ENCODE measurements at regions not wholly inside any gene's neighbourhood (a gene's known extent, or its start where the extent isn't known, plus 50 kb on each side); places are given as distances from the start of the nearest gene placed in this dataset.

DNA sequence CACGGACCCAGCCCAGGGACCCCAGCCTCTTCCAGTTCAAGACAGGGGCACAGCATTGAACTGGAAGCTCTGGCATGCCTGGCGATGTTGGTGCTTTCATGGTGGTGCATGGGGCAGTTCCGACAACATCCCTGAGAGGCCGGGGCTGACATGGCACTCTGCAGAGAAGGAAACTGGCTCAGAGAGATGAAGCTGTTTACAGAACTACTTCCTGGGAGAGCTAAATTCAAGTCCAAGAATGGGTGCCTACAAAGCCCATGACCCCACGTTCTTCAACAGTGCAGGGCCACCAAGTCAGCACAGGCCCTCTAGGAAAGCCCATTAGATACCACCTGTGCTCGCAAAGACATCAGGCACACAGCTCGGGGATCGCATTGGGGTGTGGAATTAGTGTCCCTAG lies 470.9 kb upstream of the MGMT start:
- H3K4me1 ChIP-seq (ENCODE audit: insufficient read depth, low read length, severe bottlenecking): no peaks in the 10 kb centered on the region
- H3K27ac ChIP-seq (ENCODE audit: low read depth, low read length, poor library complexity, severe bottlenecking): no peak overlapping the region
- H3K9ac ChIP-seq (ENCODE audit: low read length): no peak overlapping the region
- H3K4me3 ChIP-seq (ENCODE audit: low read depth, low read length, poor library complexity, severe bottlenecking): no peak overlapping the region
- H2AFZ ChIP-seq (ENCODE audit: low read length): no peak overlapping the region
- H3K4me2 ChIP-seq (ENCODE audit: low read length): no peak overlapping the region
- H3F3A ChIP-seq (ENCODE audit: insufficient read depth, low read length): no peaks in the 10 kb centered on the region
- H3K27me3 ChIP-seq (ENCODE audit: insufficient read depth, low read length): no peaks in the 10 kb centered on the region; the same call in 1 of the 2 replicates
- no peaks in the 10 kb centered on the region for H3K9me3 ChIP-seq (ENCODE audit: low read length)
- H3K79me2 ChIP-seq (ENCODE audit: insufficient read depth, low read length): no peaks in the 10 kb centered on the region
- H3K9me2 ChIP-seq (ENCODE audit: low read depth, low read length): no peaks in the 10 kb centered on the region
- no peaks in the 10 kb centered on the region for H3K36me3 ChIP-seq (ENCODE audit: insufficient read depth, low read length)
- TF ChIP-seq EZH2 (IDR thresholded peaks at IDR 0.05; ENCODE audit: borderline replicate concordance, low read length): no peak
- TF ChIP-seq, protein P1, sequence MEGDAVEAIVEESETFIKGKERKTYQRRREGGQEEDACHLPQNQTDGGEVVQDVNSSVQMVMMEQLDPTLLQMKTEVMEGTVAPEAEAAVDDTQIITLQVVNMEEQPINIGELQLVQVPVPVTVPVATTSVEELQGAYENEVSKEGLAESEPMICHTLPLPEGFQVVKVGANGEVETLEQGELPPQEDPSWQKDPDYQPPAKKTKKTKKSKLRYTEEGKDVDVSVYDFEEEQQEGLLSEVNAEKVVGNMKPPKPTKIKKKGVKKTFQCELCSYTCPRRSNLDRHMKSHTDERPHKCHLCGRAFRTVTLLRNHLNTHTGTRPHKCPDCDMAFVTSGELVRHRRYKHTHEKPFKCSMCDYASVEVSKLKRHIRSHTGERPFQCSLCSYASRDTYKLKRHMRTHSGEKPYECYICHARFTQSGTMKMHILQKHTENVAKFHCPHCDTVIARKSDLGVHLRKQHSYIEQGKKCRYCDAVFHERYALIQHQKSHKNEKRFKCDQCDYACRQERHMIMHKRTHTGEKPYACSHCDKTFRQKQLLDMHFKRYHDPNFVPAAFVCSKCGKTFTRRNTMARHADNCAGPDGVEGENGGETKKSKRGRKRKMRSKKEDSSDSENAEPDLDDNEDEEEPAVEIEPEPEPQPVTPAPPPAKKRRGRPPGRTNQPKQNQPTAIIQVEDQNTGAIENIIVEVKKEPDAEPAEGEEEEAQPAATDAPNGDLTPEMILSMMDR (IDR thresholded peaks at IDR 0.05; ENCODE audit: low read length): no peak
- no peaks in the 10 kb centered on the region for H4K20me1 ChIP-seq (ENCODE audit: insufficient read depth, low read length)

DNA sequence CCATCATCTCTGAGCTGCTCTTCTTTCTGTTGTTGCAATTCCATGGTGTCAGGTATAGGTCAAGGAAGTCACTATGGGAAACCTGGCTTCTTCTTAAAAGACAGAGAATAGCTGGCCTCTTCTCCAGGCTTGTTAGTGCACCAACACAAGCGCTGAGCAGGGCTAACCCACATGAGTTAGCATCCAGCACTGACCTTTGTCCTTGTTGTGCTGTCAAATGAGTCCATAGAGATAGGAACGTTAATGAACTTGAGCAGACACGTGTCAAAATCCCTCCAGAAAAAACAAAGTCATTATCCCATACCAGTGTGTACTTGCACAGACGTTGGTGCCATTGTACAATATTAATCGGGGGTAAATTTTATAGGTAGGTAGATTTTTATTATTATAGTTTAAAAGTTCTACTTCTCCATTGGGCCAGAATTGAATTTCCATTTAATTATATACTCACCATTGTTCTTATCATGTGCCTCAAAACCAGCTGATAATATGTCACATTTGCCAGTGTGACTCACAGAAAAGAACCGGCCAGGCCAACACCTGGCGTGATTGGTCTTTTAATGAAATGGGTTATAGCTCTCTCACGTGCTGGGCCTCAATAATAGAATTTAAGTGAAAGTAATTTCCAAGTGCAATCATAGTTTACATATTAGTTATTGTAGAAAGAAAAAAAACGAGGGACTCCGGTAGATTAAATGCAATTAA lies 468.8 kb upstream of the MGMT start:
- TF ChIP-seq, protein P1 (IDR thresholded peaks at IDR 0.05; ENCODE audit: low read length): no peak
- TF ChIP-seq EZH2 (IDR thresholded peaks at IDR 0.05; ENCODE audit: borderline replicate concordance, low read length): no peak
- Histone ChIP-seq H3K36me3 (ENCODE audit: insufficient read depth, low read length) (no peaks in the 10 kb centered on the region), H3K9ac (ENCODE audit: low read length) (no peak overlapping the region), H3K4me3 (ENCODE audit: low read depth, low read length, poor library complexity, severe bottlenecking) (no peak overlapping the region), H3F3A (ENCODE audit: insufficient read depth, low read length) (no peaks in the 10 kb centered on the region), H3K9me2 (ENCODE audit: low read depth, low read length) (no peaks in the 10 kb centered on the region), H3K4me1 (ENCODE audit: insufficient read depth, low read length, severe bottlenecking) (no peaks in the 10 kb centered on the region), H2AFZ (ENCODE audit: low read length) (no peak overlapping the region), H3K4me2 (ENCODE audit: low read length) (no peak overlapping the region), H3K9me3 (ENCODE audit: low read length) (no peaks in the 10 kb centered on the region), H3K79me2 (ENCODE audit: insufficient read depth, low read length) (no peaks in the 10 kb centered on the region), H4K20me1 (ENCODE audit: insufficient read depth, low read length) (no peaks in the 10 kb centered on the region), H3K27me3 (ENCODE audit: insufficient read depth, low read length) (no peaks in the 10 kb centered on the region; the same call in 1 of the 2 replicates), H3K27ac (ENCODE audit: low read depth, low read length, poor library complexity, severe bottlenecking) (no peak overlapping the region)

DNA sequence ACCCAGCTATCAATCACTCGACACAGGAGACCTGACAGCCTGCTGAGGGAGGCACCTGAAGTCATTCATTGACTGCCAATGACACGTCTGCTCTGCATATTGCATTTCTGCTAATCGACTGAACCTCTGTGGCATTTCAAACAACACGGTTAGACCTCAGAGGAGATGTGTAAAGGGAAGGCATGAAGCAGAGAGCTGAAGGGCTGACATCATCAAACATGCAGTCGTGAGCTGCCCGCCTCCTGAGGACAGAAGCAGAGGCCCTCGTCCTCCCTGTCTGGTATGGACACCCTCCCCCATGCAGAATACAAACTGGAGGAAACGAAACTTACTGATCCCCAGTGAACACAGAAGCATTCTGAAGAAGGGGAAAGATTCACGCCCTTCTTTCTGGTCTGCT lies 462.6 kb upstream of the MGMT start:
- Histone ChIP-seq H4K20me1 (ENCODE audit: insufficient read depth, low read length) (no peaks in the 10 kb centered on the region), H3K4me2 (ENCODE audit: low read length) (no peak overlapping the region), H3K4me1 (ENCODE audit: insufficient read depth, low read length, severe bottlenecking) (no peaks in the 10 kb centered on the region), H3K27me3 (ENCODE audit: insufficient read depth, low read length) (no peaks in the 10 kb centered on the region), H3K27ac (ENCODE audit: low read depth, low read length, poor library complexity, severe bottlenecking) (no peak overlapping the region), H3F3A (ENCODE audit: insufficient read depth, low read length) (no peaks in the 10 kb centered on the region), H2AFZ (ENCODE audit: low read length) (no peak overlapping the region), H3K4me3 (ENCODE audit: low read depth, low read length, poor library complexity, severe bottlenecking) (no peak overlapping the region), H3K79me2 (ENCODE audit: insufficient read depth, low read length) (no peaks in the 10 kb centered on the region), H3K9me2 (ENCODE audit: low read depth, low read length) (no peaks in the 10 kb centered on the region), H3K9ac (ENCODE audit: low read length) (no peak overlapping the region), H3K36me3 (ENCODE audit: insufficient read depth, low read length) (no peaks in the 10 kb centered on the region), H3K9me3 (ENCODE audit: low read length) (no peaks in the 10 kb centered on the region)
- no peak for TF ChIP-seq EZH2 (IDR thresholded peaks at IDR 0.05; ENCODE audit: borderline replicate concordance, low read length)
- TF ChIP-seq, protein P1 (IDR thresholded peaks at IDR 0.05; ENCODE audit: low read length): no peak
